Testis (tissue), 2 donors: ENCODE measurements at regions not wholly inside any gene's neighbourhood (a gene's known extent, or its start where the extent isn't known, plus 50 kb on each side); places are given as distances from the start of the nearest gene placed in this dataset.

Source experiments
- DNase-seq: peaks from one replicate; pipeline ENCODE4 v3.0.0-alpha.2; 2019
- H3K27ac ChIP-seq, 2 donors: fragments of 200-600 bp; sonication (generic); one replicate each; pipeline ENCODE4 v1.5.1; 2019
- H3K27me3 ChIP-seq: fragments of 200-600 bp; sonication (generic); one replicate; pipeline ENCODE4 v1.5.1; 2019
- H3K36me3 ChIP-seq: fragments of 200-600 bp; sonication (generic); one replicate; pipeline ENCODE4 v1.5.1; 2017; ENCODE audit warnings: low read depth; ENCODE audit errors: missing control alignments
- H3K4me1 ChIP-seq: fragments of 200-600 bp; sonication (generic); one replicate; pipeline ENCODE4 v1.5.1; 2019
- H3K4me3 ChIP-seq, 2 donors: fragments of 200-600 bp; sonication (generic); one replicate each; pipeline ENCODE4 v1.5.1; 2017 to 2019
- H3K9me3 ChIP-seq: fragments of 200-600 bp; sonication (generic); one replicate; pipeline ENCODE4 v1.5.1; 2017
- POLR2A ChIP-seq: fragments of 450-650 bp; IDR thresholded peaks from one replicate; pipeline ENCODE4 v1.6.1; 2017; ENCODE audit warnings: antibody characterized with exemption, mild to moderate bottlenecking, moderate library complexity
- WGBS, 2 donors: methylation state at CpG; one replicate each; pipeline ENCODE4 v1.1.5; 2018; 5-methylcytosine and 5-hydroxymethylcytosine counted together
- intact Hi-C: fragments of 100-400 bp; cut with DNase I; formaldehyde crosslinking; loops from one replicate; pipeline ENCODE4 v1.15.1; 2023; ENCODE audit warnings: low total_unique reads
- TF ChIP-seq, protein P1 (sequence below), 3 experiments: fragments of 450-650 bp in 2 of 3; fragments of 200-600 bp in 1 of 3; sonication (generic) in 1 of 3; IDR thresholded peaks; one replicate each; pipeline ENCODE4 v1.5.1; 2016 to 2019; ENCODE audit warnings: antibody characterized with exemption in 3 of 3, mild to moderate bottlenecking in 2 of 3, moderate library complexity in 1 of 3

DNA sequence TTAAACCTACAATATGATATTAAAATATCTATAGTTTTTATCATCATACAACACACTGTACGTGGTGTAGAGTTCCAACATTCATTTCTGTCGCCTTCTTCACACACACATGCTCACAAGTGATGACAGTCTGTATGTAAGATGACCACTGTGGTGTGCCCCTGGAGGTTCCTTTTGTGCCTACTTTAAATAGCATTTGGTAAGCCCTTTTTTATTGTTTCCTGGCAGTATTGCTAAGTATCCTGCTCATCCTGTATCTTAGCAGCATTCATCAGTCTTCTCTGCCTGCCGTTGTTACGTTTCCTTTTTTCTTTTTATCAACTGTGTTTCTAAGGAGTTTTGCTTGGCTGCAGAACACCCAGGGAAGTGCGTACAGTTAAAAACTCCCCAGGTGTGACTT is 231.4 kb downstream of the CHRM3 start:
- WGBS, 2 donors = 48 to 60% methylated on average over 5 of the region's 5 CpGs
- TF ChIP-seq, protein P1, sequence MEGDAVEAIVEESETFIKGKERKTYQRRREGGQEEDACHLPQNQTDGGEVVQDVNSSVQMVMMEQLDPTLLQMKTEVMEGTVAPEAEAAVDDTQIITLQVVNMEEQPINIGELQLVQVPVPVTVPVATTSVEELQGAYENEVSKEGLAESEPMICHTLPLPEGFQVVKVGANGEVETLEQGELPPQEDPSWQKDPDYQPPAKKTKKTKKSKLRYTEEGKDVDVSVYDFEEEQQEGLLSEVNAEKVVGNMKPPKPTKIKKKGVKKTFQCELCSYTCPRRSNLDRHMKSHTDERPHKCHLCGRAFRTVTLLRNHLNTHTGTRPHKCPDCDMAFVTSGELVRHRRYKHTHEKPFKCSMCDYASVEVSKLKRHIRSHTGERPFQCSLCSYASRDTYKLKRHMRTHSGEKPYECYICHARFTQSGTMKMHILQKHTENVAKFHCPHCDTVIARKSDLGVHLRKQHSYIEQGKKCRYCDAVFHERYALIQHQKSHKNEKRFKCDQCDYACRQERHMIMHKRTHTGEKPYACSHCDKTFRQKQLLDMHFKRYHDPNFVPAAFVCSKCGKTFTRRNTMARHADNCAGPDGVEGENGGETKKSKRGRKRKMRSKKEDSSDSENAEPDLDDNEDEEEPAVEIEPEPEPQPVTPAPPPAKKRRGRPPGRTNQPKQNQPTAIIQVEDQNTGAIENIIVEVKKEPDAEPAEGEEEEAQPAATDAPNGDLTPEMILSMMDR (IDR thresholded peaks at IDR 0.05) = no peak
- TF ChIP-seq POLR2A = no peak
- Histone ChIP-seq H3K27me3 (no peaks in the 10 kb centered on the region), H3K4me3 (no peak overlapping the region), H3K4me1 (no peaks in the 10 kb centered on the region), H3K9me3 (no peaks in the 10 kb centered on the region), H3K27ac (peak overlapping the region; percentile 18 to 36), H3K36me3 (no peaks in the 10 kb centered on the region)
- intact Hi-C loops = no loop called here
- no peak for DNase-seq

DNA sequence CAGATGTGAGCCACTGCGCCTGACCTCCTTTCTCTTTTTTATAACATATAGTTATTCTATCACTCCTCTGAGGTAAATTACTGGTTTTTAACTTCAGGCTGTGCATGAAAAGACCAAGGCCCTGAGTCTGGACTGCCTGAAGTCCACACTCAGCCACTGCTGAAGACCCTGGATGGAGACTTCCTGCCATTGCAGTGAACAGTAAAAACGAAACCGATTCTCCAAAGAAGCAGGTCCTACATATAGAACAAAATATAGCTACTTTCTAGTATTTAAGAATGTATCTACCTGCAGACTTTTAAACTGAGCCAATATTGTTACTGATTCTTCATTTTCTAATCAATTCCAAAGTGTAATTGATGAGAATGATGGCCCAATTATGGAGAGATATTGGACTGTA is 232.8 kb downstream of the CHRM3 start:
- intact Hi-C loops = no loop called here
- Histone ChIP-seq H3K36me3 (no peaks in the 10 kb centered on the region), H3K27me3 (no peaks in the 10 kb centered on the region), H3K4me1 (no peaks in the 10 kb centered on the region), H3K27ac (no peak overlapping the region), H3K9me3 (no peaks in the 10 kb centered on the region), H3K4me3 (no peak overlapping the region)
- no peak for TF ChIP-seq POLR2A
- 70 to 73% methylated on average over 3 of the region's 3 CpGs for WGBS, 2 donors
- no peak for DNase-seq

DNA sequence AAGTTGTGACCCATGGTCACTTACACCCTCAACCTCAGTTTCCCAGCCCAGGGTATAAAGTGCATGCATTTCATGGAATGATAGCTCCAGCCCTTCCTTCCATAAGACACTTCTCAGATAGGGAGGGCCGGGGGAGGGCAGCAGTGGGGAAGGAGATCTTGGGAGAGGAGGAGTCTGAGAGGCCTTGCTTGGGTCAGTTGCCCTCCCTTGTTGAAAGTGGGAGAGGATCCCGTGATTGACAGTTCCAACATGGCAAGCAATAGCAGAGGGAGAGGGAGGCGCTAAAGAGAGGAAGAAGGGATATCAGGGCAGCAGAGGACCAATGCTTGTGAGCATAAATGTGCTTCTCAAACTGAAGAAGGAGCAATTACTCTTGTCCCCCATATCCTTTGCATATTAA is 244.4 kb downstream of the CHRM3 start:
- intact Hi-C loops = no loop called here
- Histone ChIP-seq H3K27ac (no peak overlapping the region), H3K27me3 (no peaks in the 10 kb centered on the region), H3K36me3 (no peaks in the 10 kb centered on the region), H3K9me3 (no peaks in the 10 kb centered on the region), H3K4me1 (no peaks in the 10 kb centered on the region), H3K4me3 (no peak overlapping the region)
- 80 to 81% methylated on average over 3 of the region's 3 CpGs for WGBS, 2 donors
- DNase-seq = no peak
- TF ChIP-seq, protein P1 (IDR thresholded peaks at IDR 0.05) = no peak
- no peak for TF ChIP-seq POLR2A

DNA sequence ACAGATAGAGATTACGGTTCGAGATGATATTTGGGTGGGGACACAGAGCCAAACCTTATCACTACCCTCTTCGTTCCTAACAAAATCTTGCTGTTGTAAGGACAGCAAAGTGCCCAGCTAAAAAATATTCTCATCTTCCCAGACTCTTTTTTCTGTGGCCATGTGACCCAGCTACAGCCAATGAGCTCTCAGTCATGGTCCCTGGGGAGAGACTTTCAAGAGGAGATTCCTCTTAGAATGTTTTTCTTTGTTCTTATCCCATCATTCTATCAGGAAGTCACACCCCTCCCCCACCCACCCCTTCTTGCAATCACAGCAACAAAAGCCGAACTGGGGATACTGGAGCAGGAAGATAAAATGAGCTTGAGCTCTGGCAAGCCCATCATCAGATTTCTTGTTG is 247.1 kb downstream of the CHRM3 start:
- intact Hi-C loops = no loop called here
- Histone ChIP-seq H3K4me3 (no peak overlapping the region), H3K9me3 (no peaks in the 10 kb centered on the region), H3K36me3 (no peaks in the 10 kb centered on the region), H3K27ac (no peak overlapping the region), H3K4me1 (no peaks in the 10 kb centered on the region), H3K27me3 (no peaks in the 10 kb centered on the region)
- WGBS, 2 donors = 82 to 86% methylated on average over 4 of the region's 4 CpGs
- DNase-seq = no peak
- TF ChIP-seq, protein P1 (IDR thresholded peaks at IDR 0.05) = no peak
- no peak for TF ChIP-seq POLR2A

DNA sequence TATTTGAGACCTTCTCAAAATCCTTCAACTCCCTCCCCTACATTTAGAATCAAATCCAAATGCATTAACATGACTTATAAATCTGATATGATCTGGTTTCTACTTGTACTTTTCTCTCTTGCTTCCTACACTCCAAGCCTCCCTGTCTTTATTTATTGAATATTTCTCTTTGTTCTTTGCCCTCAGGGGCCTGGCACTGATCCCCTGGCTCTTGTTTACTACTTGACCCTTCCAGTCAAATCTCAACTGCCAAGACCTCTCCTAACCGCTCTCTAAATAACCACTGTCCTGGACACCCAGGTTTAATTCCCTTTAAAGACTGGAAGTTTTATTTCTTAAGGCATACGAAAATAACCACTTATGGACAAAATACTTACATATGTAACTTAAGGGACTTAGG is 248.9 kb downstream of the CHRM3 start:
- Histone ChIP-seq H3K4me1 (no peaks in the 10 kb centered on the region), H3K4me3 (no peak overlapping the region), H3K9me3 (no peaks in the 10 kb centered on the region), H3K27me3 (no peaks in the 10 kb centered on the region), H3K36me3 (no peaks in the 10 kb centered on the region), H3K27ac (no peak overlapping the region)
- DNase-seq = no peak
- TF ChIP-seq, protein P1 (IDR thresholded peaks at IDR 0.05) = no peak
- TF ChIP-seq POLR2A = no peak
- intact Hi-C loops = no loop called here
- WGBS, 2 donors = 77 to 85% methylated on average over 2 of the region's 2 CpGs
